GM12865 (cell line): ENCODE measurements at regions not wholly inside any gene's neighbourhood (a gene's known extent, or its start where the extent isn't known, plus 50 kb on each side); places are given as distances from the start of the nearest gene placed in this dataset.
A peak's percentile ranks its signal among the peaks of the same experiment; 100 is the strongest.

Experiments
- DNase-seq: peaks from one replicate; pipeline ENCODE4 v3.0.0; 2010; ENCODE audit warnings: low read depth
- H3K4me3 ChIP-seq: 2 replicates; pipeline ENCODE4 v1.5.1; 2011; ENCODE audit warnings: mild to moderate bottlenecking, low read depth, low read length, control low read depth
- TF ChIP-seq, protein P1 (sequence below): IDR thresholded peaks from 2 replicates; pipeline ENCODE4 v1.5.1; 2011; ENCODE audit warnings: low read length, control low read depth, low read depth, inconsistent platforms; ENCODE audit not compliant: insufficient read depth; ENCODE audit errors: missing control alignments

DNA sequence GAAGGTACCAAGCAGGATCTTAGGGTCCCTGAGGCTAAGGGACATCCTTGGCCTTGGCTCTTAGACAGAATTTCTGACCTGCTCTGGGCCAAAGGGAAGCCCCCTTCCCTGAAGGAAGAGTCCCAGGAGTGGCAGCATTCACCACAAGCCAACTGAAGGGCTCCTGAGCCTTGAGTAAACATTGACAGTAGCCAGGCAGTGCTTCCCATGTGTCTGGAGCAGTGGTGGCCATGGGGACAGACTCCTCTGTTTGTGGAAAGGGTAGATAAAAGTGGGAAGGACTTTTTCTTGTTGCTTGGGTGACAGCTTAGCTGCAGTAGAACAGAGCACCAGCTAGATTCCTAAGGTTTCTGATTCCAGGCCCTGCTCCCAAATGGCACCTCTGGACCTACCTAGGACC lies 61.4 kb upstream of the VLDLR start:
- no peak for DNase-seq
- TF ChIP-seq, protein P1, sequence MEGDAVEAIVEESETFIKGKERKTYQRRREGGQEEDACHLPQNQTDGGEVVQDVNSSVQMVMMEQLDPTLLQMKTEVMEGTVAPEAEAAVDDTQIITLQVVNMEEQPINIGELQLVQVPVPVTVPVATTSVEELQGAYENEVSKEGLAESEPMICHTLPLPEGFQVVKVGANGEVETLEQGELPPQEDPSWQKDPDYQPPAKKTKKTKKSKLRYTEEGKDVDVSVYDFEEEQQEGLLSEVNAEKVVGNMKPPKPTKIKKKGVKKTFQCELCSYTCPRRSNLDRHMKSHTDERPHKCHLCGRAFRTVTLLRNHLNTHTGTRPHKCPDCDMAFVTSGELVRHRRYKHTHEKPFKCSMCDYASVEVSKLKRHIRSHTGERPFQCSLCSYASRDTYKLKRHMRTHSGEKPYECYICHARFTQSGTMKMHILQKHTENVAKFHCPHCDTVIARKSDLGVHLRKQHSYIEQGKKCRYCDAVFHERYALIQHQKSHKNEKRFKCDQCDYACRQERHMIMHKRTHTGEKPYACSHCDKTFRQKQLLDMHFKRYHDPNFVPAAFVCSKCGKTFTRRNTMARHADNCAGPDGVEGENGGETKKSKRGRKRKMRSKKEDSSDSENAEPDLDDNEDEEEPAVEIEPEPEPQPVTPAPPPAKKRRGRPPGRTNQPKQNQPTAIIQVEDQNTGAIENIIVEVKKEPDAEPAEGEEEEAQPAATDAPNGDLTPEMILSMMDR: no peak
- H3K4me3 ChIP-seq: no peak overlapping the region

DNA sequence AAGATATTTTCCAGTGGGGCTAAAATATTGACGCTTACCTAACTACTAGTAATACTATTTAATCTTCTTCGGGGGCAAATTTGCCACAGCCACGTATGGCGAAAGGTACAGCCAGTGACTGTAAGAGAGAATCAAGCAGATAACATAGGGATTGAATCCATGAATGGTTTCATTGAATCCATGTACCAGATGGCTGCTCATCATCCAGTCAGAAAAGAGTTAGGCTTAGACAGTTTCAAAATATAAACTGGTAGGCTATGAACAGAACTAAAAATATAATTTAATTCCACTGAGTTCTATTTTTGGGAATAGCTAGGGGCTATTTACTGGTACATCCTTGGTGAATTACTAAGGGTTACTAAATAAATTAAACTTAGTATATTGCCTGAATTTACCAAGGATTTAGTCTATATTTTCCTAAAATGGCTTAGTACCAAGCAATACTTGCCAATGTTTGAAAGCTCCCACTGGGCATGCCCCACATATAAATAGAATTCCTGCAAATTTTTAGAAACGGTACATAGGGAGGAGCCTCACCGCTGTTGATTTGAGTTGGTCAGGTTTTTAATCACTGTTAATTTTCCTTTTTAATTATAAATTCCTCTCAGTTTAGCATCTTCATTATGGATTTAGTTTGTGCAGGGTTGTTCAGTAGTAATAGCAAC lies 55.8 kb upstream of the VLDLR start:
- no peak overlapping the region for H3K4me3 ChIP-seq
- TF ChIP-seq, protein P1: no peak
- DNase-seq: no peak

DNA sequence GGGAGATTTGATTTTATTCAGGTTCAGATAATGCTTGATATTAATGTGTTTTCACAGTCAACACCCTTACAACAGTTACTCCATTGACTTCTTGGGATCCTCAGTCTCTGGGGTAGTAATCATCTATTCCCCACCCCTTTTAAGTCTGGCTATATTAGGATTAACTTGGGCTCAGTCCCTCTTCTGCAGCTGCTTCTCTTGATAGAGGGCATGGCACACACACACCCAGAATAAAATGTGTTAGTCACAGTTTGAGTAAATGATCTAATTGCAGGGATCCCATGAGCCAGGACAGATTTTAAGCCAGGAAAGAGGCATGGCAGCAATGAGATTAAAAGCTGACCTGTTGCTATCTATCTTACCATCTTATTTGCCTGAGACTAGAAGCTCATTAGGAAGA lies 53.7 kb upstream of the VLDLR start:
- TF ChIP-seq, protein P1: no peak
- H3K4me3 ChIP-seq: no peak overlapping the region
- DNase-seq: no peak

DNA sequence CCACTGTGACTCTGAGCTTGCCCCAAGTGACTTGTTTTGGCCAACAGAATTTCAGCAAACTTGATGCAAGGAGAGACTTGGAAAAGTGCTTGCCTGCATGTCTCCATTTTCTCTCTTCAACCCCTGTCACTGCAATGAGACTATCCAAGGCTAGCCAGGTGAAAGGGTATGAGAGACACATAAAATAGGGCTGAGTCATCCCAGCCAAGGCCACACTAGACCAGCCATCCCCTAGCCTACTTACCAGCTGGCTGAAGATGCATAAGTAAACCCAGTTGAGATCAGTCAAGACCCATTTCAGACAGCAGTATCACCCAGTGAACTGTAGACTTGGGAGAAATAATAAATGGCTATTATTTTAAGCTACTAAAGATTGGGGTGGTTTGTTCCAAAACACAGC lies 52.9 kb upstream of the VLDLR start:
- no peak for DNase-seq
- TF ChIP-seq, protein P1: no peak
- no peak overlapping the region for H3K4me3 ChIP-seq

DNA sequence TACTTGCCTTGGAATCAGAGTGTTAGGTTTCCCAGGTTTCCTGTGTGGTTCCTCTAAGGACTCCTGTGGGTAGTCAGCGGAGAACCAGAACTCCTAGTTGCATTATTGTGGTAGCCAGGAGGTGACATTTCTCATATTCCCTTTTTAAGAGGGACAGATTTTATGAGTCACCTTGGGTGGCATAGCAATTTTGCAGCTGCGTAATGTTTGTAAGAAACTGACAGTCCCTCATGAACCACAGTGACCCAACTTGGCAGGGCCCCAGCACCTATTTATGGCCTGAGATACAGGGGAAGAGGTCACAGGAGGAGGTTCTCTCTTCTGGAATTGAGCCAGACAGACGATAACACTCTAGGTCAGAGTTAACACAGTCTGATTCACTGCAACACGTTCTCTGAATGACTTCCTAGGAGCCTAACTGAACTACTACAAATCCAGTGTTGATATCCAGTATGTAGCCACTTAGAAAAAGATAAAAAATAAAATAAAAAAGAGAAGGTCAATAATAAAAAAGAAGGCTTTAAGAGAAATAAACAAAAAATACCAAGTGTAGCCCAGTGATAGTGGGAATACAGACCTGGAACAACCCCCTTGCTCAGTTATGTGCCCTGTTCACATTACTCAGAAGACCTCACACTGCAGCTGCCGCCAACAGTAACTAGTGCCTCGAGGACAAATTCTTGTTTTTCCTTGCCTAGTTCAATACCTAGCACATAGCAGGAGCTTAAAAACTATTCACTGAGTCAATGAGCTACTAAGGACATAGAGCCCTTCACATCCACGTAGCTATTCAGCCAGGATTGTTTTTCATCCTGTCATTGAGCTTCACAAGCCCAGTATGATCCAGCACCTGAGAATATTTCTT lies 50.7 kb upstream of the VLDLR start:
- TF ChIP-seq, protein P1: no peak
- DNase-seq: peak; percentile 82
- no peak overlapping the region for H3K4me3 ChIP-seq
